ENCODE measurements at regions not wholly inside any gene's neighbourhood (a gene's known extent, or its start where the extent isn't known, plus 50 kb on each side); places are given as distances from the start of the nearest gene placed in this dataset.
"Not testable (repeated sequence)": the region's sequence is repeated elsewhere in the genome, so short reads cannot be mapped to it uniquely, and the experiment has no call there.

DNA sequence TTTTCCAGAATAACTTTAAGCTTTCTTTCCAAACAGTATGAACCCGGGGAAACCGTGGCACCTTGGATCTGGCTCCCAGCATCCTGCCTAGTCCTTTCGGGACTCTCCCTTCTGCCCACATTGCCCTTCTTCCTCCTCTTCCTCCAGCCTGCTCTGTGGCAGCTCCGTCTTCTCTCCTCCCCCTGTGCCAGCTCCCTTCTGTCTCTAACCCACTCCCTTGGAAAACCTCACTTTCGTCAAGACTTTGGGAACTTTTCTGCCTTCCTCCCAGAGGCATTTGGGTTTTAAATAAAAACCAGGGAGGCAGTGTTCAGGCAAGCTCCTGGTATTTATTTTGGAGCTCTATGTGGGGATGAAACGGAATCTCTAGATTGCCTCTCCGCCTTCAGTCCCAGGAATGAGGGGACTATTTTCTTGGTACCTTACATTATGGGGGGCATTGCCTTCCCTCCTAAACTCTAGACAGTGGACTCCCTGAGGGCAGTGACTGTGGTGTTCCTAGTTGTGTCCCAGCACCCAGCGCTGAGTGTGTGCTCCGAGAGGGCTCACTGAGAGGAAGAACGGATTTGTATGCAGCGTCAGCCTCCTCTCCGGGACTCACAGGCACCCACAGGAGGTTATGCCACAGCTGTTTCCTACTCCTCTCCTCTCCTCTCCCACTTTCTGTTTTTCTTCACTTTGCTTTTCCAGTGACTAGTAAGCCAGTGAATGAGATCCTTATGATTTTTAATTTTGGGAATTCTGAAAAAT is 105.4 kb upstream of the MRPS22 start:
- DNase-seq (ENCODE audit: low read depth), result no peak

DNA sequence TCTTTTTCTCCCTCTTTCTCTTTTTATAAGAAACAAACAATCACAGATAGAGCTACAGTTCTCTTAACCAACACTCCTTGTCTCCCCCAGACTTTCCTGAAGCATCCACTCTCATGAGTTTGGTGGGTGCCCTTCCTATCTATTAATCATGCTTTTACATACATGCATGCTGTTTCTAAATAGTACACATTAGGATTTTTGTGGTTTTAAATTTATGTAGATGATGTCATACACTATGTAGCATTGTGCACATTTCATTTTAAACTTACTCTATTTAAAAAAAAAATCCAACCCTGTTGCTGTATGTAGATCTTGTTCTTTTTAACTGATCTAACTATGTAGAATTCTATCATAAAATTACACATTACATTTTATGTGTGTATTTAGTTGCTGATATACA is 104.3 kb upstream of the MRPS22 start:
- DNase-seq (ENCODE audit: low read depth), result no peak

DNA sequence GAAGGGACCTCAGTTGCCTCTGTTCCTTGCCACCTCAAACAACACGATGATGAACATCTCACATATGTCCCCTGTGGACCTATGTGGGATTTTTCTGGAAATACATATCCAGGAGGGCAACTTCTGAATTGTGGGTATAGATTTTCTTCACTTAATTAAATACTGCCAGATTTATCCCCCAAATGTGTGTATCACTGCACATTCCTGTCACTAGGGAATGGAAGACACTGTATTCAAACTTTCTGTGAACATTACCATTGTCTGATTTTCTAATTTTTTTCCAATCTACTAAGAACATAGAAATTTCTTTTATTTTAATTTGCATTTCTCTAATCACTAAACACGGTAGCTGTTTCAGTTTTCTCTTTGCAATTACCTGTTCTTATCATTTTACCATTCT is 102.0 kb upstream of the MRPS22 start:
- no peak for DNase-seq (ENCODE audit: low read depth)

DNA sequence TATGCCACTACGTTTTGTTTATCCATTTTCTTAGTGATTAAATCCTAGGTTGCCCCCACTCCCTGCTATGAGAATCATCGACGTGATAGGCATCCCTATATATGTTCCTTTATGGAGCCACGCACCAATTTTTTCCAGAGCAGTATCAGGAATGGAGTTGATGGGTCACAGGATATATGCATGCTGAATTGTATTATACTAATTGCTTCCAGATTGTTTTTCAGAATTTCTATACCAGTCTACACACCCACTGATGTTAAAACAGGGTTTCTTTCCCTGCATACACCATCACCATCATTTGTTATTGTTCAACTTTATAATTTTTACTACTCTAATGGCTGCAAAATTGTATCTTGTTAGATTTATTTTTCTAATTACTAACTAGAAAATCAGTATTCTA is 100.1 kb upstream of the MRPS22 start:
- DNase-seq (ENCODE audit: low read depth), result no peak

DNA sequence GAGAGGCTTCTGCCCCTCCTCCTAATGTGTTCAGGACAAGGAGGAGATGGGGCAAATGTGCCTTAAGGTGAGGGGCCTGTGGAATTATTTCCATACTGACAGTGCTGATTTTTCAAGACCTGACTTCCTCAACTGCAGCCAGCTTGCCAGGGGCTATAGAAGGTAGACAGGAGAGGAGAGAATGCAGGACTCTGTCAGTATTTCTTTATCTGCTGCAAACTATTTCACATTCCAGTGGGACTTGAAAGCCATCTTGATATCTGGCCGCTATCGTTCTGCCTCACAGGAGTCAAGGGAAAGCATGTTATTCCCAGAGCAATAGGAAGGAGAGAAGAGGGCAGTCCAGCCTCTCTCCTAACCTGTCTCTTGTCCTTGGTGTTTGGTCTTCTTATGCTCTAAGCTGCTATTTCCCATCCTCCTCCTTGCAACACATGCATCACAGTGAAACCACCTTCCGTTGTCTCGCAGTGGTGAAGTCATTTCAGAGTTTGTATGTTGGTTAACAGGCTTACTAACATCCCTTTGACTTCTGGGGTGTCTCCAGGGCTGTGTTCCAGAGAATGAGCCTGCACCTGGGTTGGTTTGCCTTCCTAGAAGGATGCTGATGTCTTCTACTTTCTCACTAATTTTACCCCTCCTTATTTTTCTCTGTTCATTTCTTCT is 95.1 kb upstream of the MRPS22 start:
- DNase-seq (ENCODE audit: low read depth), result no peak

DNA sequence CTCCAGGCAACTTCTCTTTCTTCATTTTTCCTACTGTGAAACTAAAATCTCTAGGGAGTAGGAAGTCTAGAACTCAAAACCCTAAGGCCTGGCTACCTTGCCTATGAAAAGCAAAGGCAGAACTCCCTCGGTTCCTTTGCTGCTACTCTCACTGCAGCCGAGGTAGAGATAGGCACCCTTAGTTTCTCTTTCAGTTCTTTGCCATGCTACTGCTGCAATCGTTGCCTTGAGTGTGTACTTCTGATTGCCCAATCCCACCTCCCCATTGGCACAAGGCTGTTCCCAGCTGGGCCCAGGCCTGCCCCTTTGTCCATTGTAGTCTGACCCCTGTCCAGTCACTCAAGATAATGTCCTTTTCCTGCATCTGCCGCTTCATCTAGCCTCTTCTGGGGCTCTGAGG is 92.3 kb upstream of the MRPS22 start:
- DNase-seq (ENCODE audit: low read depth), result no peak

DNA sequence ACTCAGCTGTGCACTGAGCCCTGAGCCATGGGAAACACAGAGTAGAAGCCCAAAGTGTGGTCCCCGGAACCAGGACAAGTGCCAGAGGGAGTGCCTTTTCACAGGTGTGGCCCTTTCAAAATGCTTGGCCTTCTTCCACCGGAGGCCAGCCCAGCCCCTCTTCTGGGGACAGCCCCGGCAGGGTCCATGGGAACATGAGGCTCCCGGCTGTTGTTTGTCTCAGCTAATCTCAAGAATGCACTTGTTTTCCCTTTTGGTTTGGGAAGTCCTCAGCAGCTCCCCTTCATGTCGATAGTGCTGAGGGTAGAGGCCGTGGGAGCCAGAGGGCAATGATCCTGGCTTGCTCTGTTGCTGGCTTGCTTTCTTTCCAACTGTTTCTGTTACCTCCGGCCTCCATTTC is 91.1 kb upstream of the MRPS22 start:
- no peak for DNase-seq (ENCODE audit: low read depth)

DNA sequence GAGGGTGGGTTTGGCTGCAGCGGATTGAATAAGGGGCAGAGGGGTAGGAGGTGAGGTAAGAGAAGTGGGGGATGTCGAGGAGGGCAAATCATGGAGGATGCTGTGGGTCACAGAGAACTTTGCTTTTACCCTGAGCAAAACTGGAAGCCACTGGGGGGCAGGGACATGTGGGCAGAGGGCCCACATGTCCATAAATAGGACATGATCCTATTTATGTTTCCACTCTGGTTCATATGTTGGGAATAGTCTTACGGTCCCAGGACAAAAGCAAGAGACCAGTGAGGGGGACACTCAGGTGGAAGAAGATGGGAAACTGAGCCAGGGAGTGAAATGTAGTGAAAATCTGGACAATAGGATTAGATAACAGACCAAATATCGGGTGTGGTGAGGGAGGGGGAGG is 85.5 kb upstream of the MRPS22 start:
- DNase-seq (ENCODE audit: low read depth), result no peak

DNA sequence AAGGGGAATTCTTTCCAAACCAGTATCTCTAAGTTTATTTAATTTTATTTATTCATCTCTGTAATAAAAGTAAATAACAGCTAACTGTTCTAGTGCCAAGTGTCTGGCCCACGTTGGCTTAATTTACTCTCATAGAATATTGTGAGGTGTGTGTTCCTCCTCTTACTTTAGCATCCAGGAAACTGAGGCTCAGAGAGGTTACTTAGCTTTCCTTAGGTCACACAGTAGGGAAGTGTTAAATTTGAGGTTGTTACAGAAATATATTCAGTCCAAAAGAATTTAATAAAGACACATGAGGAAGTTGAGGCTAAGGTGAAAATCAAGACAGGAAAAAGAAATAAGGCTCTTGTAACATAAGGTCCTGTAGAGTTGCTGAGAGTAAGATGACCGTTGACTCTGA is 84.4 kb upstream of the MRPS22 start:
- no peak for DNase-seq (ENCODE audit: low read depth)

DNA sequence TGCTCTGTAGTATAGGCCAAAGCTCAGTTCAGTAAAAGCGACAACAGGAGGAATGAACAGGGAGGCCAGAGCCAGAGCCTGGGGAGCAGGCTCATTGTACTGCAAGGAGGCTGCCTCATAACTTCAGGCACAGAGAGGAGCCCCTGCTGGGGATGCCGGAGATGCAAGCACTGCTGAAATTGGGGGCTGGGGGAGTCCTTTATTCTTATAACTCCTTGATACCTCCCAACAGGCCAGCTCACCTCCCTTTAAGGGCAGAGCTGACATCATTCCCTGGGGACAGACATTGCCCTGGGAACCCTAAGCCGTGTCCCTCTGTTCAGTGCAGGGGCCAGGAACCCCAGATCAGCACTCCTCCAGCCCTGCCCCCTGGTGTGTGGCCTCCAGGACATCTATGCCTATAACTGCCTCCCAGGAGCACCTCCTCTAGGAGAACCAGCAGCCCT is 83.8 kb upstream of the MRPS22 start:
- no peak for DNase-seq (ENCODE audit: low read depth)

DNA sequence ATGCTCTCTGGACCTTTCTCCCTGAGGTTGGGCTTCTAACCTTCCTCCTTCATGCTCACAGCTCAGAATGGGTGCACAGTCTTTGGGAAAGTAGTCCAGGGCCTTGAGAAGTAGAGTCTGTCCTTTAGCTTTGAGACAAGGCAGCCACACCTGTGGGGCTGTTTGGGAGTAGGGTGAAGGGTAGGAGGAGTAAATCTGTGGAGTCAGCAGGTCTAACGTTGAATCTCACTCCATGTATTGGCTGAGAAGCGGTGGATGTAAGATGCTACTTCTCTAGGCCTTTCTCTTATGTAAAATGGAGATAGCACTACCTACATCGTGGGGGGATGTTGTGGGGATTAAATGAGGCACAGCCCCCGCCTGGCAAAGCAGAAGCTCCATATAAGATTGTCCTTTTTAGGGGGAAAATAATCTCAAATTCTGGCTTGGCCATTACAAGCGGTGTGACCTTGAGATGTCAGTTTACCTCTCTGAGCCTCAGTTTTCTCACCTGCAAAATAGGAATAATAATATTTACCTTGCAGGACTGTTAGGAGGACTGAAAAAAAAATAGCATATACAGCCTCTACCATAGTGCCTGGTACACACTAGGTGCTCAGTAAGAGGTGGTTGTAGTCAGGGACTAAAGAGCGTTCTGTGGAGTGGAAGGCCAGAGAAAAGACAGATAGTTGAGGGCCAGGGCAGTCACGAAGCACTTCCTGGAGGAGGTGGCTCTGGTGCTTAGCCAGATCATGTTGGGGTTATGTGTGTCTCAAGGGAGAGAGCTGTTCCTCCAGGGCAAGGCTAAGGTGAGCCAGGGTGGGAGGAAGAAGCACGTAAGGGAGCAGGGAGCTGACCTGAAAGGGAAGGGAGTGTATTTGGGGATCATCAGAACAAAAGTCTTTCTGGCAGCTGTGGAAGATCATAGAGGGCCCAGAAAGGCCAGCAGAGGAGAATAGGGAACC is 82.8 kb upstream of the MRPS22 start:
- no peak for DNase-seq (ENCODE audit: low read depth)

DNA sequence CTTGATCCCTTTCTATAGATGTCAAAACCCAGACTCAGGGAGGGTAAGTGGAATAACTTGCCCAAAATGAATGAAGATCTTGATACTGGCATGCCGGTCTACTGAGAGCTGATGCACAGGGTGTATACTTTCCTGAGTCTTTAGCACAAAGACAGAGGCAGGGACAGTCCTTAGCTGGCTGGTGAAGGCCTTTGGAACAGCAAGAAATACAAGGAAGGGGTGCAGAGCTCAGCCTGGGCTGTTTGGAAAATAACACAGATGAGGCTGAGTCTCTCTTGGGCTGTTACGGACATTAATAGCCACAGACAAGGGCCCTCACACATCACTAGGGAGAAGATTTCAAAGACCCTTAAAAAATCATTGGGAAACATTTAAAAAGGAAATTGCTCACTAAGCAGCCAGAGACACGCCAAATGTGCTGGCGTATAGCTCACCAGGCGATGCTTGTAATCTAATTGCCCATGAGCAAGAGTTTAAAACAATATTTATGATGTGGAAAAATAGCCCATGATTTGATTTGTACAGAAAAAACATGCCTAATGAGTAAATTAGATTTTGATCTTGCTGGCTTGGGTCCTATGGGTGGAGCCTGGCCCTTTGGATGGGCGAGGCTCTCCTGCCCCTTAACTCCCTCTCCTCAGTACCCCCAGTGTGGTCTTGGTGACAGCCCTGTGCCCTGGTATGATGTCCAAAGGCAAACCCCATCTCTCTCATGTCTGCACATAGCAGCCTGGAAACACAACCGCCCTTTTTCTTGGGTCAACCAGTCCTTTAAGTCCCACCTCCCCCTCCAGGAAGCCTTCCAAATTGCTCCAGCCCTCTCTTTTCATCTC is 81.8 kb upstream of the MRPS22 start:
- DNase-seq (ENCODE audit: low read depth), result no peak

DNA sequence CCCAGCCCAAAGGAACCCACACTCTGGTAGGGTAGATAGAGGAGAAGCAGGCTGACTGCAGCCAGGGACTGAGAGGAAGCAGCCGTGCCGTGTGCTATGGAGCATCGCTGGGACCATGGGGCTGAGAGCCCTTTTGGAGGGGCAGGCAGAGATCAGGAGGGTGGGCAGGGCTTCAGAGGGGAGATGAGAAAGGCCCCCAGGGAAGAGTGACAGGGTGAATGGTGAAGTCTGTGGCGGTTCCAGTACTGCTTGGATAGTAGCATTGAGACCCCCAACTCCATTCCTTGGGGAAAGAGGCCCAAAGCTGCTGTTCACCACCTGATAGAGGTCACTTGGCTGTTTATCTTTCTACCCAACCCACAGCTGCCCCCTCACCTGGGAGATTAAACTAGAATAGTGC is 80.0 kb upstream of the MRPS22 start:
- DNase-seq (ENCODE audit: low read depth), result no peak

DNA sequence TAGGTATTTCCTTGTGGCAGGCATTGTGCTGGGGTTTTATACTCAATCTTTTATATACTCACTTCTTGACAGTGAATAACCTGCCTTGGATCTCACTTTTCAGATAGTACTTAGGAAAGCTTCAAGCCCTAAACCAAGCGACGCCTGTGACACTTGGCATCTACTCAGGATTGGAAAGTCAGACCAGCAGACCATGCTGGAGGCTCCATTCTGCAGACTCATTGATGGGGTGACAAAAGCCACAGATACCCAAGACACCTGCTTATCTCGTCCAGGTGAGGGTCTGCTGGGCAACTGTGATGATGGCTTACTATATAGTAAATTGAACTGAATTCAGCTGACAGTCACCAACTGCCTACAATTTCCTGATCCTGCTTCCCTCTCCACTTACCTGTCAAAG is 79.4 kb upstream of the MRPS22 start:
- no peak for DNase-seq (ENCODE audit: low read depth)

DNA sequence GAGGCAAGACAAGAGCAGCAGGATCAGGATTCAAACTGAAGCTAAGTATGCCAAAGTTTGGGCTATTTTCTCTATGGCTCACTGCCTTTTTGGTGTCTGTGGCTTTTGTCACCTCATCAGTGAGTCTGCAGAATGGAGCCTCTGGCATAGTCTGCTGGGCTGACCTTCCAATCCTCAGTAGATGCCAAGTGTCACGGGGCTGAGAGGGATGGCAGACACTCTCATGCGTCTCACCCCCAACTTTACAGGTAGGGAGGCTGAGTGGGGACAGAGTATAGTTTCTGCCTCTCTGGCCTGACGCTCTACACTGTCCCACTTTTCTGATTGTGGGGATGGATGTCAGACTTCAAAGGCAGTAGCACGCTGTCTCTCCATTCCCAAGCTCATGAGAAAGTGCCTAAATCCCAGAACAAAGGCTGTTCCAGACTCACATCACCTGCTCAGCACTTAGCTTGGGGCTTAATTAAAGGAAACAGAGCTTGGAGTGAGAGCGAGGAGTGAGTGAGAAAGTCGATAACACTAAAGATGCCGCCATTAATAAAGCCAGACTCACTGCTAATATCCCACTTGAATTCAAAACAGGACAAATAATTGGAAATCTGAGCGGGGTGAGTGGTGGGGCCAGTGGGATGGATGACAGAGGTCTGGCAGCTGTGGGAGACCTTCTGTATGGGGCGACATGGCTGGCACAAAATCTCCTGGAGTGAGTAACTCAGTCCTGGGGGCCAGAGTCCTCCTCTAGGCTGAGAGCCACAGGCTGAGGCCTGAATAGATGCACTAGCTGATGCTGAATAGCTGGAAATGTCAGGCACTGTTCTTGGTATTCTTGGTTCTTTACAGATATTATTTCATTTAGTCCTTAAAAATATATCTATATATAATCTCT is 78.4 kb upstream of the MRPS22 start:
- DNase-seq (ENCODE audit: low read depth), result no peak

DNA sequence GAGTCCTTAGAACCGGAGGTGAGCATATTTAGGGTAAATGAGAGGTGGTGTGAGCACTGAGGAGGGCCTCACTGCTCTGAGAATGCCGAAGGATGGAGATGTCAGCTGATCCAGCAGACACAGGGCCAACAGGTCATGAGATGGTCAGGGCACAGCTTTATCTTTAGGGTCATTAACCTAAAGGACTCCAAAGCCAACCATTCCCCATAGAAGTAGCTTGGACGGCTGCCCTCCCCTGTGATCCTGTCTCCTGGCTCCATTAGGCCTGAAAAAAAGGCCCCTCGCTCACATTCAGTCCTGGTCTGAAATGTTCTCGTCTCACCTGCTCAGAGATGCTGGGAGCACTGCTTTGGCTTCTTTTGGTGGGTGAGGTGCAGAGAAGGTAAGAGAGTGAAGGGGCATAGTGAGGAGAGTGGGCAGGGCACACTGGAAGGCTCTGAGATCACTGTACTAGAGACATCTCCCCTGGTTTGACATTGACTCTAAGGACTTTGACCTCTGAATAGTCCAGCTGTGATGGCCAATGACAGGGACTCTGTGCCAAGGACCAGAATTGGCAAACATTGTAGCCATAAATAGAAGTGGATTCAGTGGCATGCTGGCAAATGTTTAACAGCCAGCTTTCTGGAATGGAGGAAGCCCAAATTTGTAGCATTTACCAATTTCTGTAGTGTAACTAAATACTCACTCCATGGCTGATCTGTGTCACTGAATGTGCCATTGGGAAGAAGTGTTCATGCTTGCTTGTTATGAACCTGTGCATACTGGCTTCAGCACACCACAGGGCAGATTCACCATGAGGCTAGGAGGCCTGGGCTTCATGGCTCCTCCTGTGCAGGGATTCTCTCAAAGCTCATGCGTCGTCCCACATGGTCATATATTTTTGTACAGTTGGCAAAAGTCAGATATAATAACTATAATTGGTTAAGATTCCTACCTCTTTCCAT is 76.2 kb upstream of the MRPS22 start:
- DNase-seq (ENCODE audit: low read depth), result no peak

DNA sequence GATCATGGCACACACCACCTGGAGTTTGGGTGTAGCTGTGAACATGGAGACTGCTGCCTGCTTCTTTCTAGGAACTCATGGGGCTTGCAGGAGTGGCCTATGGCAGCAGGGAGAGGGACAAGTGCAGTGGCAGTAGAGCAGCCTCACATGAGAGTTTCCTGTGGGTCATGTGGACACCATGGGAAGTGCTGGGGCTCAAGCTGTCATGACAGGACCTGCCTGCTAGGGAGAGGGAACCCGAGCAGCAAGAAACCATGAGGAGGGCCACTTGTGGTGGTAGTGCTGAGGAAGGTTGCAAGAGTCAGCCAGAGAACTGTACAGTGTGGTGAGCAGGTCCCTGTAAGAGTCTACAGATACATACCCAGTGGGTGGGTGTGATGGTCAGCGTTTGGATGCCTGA is 73.8 kb upstream of the MRPS22 start:
- DNase-seq (ENCODE audit: low read depth), result no peak

DNA sequence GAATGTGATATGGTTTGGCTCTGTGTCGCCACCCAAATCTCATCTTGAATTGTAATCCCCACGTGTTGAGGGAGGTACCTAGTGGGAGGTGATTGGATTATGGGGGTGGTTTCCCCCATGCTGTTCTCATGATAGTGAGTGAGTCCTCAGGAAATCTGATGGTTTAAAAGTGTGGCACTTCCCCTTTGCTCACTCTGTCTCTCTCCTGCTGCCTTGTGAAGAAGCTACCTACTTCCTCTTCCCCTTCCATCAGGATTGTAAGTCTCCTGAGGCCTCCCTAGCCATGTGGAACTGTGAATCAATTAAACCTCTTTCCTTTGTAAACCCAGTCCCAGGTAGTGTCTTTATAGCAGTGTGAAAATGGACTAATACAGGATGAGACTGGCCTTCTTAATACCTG is 73.2 kb upstream of the MRPS22 start:
- DNase-seq (ENCODE audit: low read depth), result not testable (repeated sequence)

DNA sequence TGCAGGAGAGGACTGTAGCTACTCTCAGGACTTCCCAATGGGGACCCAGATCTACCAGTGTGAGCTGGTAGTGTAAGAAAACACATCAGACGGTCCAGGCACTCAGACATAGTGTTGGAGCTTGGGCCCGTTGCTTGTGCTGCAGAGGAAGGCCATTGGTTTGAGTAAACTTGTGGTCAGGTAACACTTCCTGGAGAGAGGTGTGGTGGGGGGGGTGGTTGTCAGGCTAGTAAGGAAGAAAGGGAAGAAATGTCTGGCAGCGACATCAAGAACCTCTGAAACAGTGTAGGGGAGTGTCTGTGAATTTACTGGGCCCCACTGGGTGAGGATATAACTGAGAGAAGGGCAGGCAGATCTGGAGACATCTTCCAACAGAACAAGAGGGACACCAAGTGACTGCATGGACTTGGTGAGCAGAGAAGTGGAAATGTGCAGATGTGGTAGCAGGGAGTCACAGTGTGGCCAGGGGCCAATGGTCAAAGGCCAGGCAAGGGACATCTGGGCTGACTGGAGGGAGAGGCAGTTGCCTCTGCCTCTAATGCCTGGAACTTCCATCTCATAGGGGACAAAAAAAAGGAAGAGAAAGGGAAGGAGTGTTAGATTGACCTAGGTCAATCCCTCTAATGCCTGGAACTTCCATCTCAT is 63.7 kb upstream of the MRPS22 start:
- DNase-seq (ENCODE audit: low read depth), result no peak
